HG03469 (cell line): ENCODE measurements at regions not wholly inside any gene's neighbourhood (a gene's known extent, or its start where the extent isn't known, plus 50 kb on each side); places are given as distances from the start of the nearest gene placed in this dataset.

Source experiments
- ATAC-seq: cut with Tn5 transposase; IDR thresholded peaks from one replicate; pipeline ENCODE4 v1.9.1; 2021; ENCODE audit warnings: mild to moderate bottlenecking, moderate library complexity, moderate number of reproducible peaks; ENCODE audit not compliant: unreplicated experiment

DNA sequence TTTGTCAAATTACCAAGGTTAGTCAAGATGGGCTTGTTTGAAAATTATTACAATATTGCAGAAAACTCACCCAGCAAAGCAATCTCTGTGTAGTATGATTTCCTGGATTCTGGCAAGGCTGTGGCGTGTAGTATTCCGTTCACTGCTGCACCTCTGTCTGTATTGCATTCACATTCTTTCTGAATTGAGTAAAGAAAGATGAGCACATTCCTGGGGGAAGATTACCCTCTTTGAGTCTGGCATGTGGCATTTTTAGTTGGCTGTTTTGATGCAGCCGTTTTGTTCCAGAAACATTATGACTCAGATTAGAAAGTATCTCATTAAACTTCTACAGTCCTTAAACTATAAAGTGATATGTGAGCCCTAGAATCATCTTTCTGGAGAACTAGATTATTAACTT lies 197.7 kb downstream of the TENT4A start:
- ATAC-seq: no peak

DNA sequence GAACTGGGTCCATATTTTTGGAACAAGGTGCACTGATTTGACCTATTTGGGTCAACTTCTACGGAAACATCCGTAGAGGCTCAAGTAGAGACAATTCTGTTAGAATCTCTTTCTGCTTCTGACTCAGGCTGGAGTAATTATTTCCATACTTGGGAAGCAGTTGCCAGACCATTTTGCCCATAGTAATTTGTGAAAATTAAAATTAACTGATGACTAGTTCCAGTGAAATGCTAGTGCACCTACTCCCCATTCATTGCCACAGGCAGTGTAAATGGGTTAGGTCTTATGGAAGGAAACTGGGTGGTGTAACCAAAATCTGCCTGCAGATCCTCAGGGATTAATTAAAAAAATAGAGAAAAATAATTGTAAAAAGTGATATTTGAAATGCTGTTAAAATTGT lies 201.1 kb downstream of the TENT4A start:
- ATAC-seq: no peak

DNA sequence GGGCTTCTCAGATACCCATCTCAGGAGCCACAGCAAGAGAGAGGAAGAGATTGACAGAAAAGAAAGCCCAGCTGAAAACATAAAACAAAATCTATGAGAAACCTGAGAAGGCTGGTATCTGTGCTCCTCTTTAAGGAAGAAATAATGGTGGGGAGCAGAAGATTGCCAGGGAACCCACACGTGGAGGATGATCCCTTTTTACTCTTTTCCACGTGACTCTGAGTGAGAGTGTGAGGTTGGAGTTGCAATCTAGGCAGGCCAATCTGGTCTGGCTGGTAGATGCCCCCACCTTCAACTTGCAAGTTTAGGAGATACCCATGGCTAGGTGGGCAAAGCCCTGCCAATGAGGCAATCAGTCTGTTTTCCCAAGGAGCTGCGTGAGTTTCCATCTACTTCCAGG lies 202.3 kb downstream of the TENT4A start:
- no peak for ATAC-seq

DNA sequence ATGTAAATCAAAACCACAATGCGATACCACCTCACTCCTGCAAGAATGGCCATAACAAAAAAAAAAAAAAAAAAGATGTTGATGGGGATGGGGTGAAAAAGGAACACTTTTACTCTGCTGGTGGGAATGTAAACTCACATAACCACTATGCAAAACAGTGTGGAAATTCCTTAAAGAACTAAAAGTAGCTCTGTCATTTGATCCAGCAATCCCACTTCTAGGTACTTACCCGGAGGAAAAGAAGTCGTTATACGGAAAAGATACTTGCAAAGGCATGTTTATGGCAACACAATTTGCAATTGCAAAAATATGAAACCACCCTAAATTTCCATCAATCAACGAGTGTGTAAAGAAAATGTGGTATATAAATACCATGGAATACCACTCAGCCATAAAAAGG lies 205.0 kb downstream of the TENT4A start:
- no peak for ATAC-seq

DNA sequence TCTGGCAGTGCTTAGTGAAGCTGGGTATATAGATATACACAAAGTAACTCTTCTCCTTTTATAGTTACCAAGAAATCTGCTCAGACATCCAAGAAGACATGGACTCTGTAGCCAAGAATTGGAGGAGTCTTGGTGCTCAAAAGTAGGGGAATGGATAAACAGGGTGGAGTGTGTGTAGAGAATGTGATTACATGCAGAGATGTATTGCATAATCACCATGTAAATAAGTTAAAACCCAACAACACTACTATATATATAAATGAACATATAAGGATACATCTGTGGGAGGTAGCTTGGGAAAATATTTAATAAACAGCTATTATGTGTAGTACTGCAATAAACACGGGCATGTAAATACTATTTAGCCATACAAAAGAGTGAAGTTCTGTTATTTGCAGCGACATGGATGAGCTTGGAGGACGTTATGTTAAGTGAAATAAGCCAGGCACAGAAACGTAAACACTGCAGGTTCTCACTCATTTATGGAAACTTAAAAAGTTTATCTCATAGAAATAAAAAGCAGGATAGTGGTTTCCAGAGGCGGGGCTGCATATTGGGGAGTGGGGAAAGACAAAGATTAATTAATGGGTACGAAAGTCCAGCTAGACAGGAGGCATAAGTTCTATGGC lies 207.5 kb downstream of the TENT4A start:
- no peak for ATAC-seq

GRCh38 chr5:6926491-6927038 lies 213.3 kb downstream of the TENT4A start:
- ATAC-seq: no peak

- no peak for ATAC-seq
Observed at GRCh38 chr5:6936031-6936430, 222.8 kb downstream of the TENT4A start.

GRCh38 chr5:6937677-6938076 lies 224.4 kb downstream of the TENT4A start:
- no peak for ATAC-seq

DNA sequence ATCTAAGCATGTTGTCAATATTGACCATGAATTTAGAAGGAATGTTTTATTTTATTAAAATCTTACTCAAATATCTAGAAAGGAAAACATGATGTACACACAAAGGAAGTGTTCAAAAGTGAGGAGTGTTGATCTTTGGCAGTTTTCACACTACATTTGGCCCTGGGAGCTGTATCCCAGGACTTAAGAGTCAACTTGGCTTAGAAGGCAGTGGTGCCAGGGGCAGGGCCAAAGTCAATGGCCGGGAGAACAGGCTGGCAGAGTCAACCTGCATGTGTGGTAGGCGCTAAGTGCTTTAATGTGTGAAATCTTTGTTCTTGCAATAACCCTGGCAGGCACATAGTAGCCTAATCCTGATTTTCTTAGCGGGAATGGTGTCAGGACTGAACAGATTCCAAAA lies 228.4 kb downstream of the TENT4A start:
- no peak for ATAC-seq

DNA sequence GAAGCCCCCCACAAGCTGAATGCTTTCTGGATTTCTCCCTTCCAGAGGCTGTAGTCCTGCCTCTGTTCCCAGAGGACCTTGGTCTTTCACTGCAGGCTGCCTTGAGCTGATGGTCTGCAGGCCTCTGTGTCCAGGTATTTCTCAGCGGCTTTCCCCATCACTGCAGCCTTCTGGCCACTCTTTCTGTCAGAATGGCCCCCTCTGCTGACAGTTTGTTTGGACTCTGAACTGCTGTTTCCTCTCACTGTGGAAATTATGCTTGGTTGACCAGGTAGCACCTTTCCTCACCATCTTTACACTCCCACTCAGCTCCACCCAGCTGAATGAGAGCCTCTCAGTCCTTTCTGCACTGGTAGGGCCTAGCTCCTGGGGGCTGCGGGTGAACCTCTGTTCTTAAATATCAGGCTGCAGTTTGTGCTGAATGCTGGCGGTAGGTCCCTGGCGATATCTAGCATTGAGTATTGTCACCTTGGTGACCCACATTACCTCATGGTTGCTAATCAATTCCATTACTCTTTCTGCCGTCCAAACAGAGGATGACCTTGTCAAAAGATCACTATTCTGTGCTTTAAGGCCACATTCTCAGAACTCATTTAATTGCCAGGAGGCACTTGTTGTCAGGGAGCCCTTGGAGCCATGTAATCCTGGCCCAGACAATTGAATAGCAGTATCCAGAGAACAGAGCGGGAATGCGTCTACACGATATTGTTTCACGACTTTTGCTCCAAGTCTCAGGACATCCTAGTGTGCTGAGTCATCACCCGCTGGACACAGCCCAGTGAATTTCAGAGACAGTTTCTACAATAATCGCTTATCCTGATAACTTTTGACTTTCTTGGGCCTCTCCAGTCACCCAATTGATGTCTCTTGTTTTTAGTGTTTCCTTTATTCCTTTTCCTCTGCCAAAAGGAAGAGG lies 230.2 kb downstream of the TENT4A start:
- no peak for ATAC-seq

- ATAC-seq: no peak
Observed at GRCh38 chr5:6948562-6948961, 235.3 kb downstream of the TENT4A start.

- ATAC-seq: no peak
Observed at GRCh38 chr5:6949230-6949629, 236.0 kb downstream of the TENT4A start.

- no peak for ATAC-seq
Observed at GRCh38 chr5:6950250-6950649, 237.0 kb downstream of the TENT4A start.

DNA sequence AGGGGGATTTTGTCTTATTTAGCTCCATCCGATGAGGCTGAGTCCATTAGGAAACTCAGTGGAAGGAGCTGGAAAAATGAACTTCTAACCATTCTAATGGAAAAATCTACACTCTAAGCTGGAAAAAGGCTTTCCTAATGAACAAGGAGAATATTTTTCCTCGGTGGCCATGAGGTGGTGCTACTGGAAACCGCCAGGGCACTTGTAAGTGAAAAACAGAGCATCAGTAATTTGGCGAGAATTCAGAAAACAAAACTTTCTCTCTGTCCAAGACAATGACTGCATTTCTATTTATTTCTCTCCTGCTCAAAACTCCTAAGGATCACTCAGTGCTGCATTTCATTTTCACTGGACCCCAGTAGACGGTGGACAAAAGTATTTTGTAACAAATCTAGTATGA lies 237.6 kb downstream of the TENT4A start:
- no peak for ATAC-seq

GRCh38 chr5:6961123-6961522 lies 247.9 kb downstream of the TENT4A start:
- ATAC-seq: no peak

DNA sequence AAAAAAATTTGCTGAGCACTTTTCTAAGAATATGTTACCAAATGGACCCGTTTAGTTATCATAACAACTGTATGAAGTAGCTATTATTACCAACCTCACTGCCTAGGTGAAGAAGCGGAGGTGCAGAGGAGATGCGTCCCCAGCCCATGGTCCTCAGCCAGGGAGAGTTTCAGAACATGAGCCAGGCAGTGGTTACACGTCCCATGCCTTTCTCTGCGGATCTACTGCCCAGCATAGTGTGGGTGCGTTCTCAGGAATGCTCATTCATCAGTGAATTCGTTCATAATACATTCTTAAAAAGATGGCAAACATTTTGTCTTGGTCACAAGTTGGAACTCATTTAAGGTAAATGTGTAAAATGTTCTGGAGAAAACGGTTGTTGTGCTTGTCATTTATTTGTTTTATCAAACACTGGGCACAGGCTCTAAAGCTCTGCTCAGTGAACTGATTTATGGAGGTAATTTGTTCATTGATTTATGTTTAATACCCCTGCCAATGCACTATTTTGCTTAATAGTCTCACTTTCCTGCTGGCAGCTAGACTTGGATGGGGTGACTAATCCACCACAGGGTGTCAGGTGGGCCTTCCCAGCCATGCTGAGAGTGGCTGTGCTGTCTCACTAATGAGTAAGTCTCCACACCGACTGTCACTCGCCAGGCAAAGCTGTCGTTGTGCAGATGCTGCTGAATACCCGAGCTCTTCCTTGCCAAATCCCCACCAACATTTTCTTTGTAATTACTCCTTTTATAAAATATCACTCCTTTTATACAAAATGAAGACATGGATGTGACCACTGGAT lies 248.8 kb downstream of the TENT4A start:
- ATAC-seq: no peak

DNA sequence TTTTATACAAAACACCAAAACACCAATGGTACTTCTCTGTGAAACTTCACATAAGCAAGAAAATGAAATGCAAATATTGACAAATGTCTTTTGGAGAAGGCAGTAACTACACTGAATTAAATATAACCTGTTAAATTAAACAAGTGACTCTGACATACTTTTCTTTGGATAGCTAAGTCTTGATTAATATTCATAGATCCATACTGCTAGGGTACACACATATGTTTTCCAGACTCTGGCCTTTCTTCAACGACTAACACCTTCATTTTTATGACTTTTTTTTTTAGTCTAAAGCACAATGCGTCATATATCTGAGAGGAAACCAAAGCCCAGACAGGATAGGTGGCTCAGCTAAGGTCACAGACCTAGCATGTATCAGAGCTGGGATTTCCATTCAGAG lies 263.7 kb downstream of the TENT4A start:
- no peak for ATAC-seq

GRCh38 chr5:6979061-6979460 lies 265.8 kb downstream of the TENT4A start:
- no peak for ATAC-seq

GRCh38 chr5:6989230-6989629 lies 276.0 kb downstream of the TENT4A start:
- no peak for ATAC-seq

GRCh38 chr5:6994097-6994496 lies 280.9 kb downstream of the TENT4A start:
- no peak for ATAC-seq

DNA sequence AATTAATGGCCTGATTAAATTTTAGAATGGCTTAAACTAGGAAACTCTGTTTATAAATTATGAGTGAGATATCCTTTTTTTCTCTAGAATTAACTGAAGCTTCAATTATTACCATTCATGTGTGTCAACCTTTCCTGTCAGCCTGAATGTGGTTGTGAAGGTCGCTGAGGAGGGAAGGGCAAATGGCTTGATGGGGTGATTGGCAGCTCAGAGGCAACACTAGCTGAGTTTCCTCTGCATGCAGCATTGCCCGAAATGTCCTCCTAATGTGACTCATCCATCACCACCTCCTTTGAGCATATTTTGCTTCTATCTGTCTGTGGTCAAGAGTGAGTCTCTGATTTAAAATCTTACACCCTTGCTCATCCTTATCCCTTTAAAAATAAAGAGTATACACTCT lies 281.9 kb downstream of the TENT4A start:
- ATAC-seq: no peak
